ENCODE measurements at regions not wholly inside any gene's neighbourhood (a gene's known extent, or its start where the extent isn't known, plus 50 kb on each side); places are given as distances from the start of the nearest gene placed in this dataset.

GRCh38 chr6:2558861-2559801 lies 191.6 kb downstream of the MYLK4 start:
- H3K9me3 Mint-ChIP-seq, result no peaks in the 10 kb centered on the region
- peaks cover 6 to 7% of the 10 kb centered on the region in 2 donors for H3K4me1 Mint-ChIP-seq (ENCODE audit: low read depth in 2 of 2)
- peaks cover 19 to 38% of the 10 kb centered on the region in 2 donors for H3K27me3 Mint-ChIP-seq
- H3K27ac Mint-ChIP-seq, result no peak overlapping the region
- H3K4me3 Mint-ChIP-seq, result no peak overlapping the region
- no peaks in the 10 kb centered on the region for H3K36me3 Mint-ChIP-seq
- no peak for ATAC-seq
- no peak for DNase-seq (ENCODE audit: low spot score)

GRCh38 chr6:2558098-2558680 lies 192.5 kb downstream of the MYLK4 start:
- DNase-seq (ENCODE audit: low spot score), result no peak
- Mint-ChIP-seq H3K36me3 (no peaks in the 10 kb centered on the region), H3K4me3 (no peak overlapping the region), H3K4me1 (ENCODE audit: low read depth in 2 of 2) (no peaks in the 10 kb centered on the region), H3K9me3 (no peaks in the 10 kb centered on the region), H3K27me3 (peaks cover 18 to 35% of the 10 kb centered on the region in 2 donors), H3K27ac (no peak overlapping the region)
- no peak for ATAC-seq

GRCh38 chr6:2557181-2557720 lies 193.5 kb downstream of the MYLK4 start:
- Mint-ChIP-seq H3K4me3 (no peak overlapping the region), H3K27ac (no peak overlapping the region), H3K4me1 (ENCODE audit: low read depth in 2 of 2) (no peaks in the 10 kb centered on the region), H3K27me3 (peaks cover 18 to 34% of the 10 kb centered on the region in 2 donors), H3K36me3 (no peaks in the 10 kb centered on the region), H3K9me3 (no peaks in the 10 kb centered on the region)
- no peak for DNase-seq (ENCODE audit: low spot score)
- no peak for ATAC-seq

GRCh38 chr6:2556761-2557160 lies 194.0 kb downstream of the MYLK4 start:
- DNase-seq (ENCODE audit: low spot score) (no peak), ATAC-seq (peak in 1 of 2 donors; percentile 44)
- Mint-ChIP-seq H3K27ac (no peak overlapping the region), H3K4me3 (no peak overlapping the region), H3K27me3 (peaks cover 16 to 29% of the 10 kb centered on the region in 2 donors), H3K9me3 (no peaks in the 10 kb centered on the region), H3K4me1 (ENCODE audit: low read depth in 2 of 2) (no peaks in the 10 kb centered on the region), H3K36me3 (no peaks in the 10 kb centered on the region)

- Mint-ChIP-seq H3K9me3 (no peaks in the 10 kb centered on the region), H3K36me3 (no peaks in the 10 kb centered on the region), H3K27ac (no peak overlapping the region), H3K27me3 (peaks cover 15 to 16% of the 10 kb centered on the region in 2 donors), H3K4me3 (no peak overlapping the region), H3K4me1 (ENCODE audit: low read depth in 2 of 2) (no peaks in the 10 kb centered on the region)
- no peak for DNase-seq (ENCODE audit: low spot score)
- no peak for ATAC-seq
These were observed 196.0 kb downstream of the MYLK4 start for GRCh38 chr6:2554651-2555260.

GRCh38 chr6:2552526-2553154 lies 198.1 kb downstream of the MYLK4 start:
- peaks cover 27 to 33% of the 10 kb centered on the region in 2 donors for H3K27me3 Mint-ChIP-seq

GRCh38 chr6:2551705-2552104 lies 199.0 kb downstream of the MYLK4 start:
- Mint-ChIP-seq H3K36me3 (no peaks in the 10 kb centered on the region), H3K4me1 (ENCODE audit: low read depth in 2 of 2) (peaks cover 5 to 6% of the 10 kb centered on the region in 2 donors), H3K27me3 (peaks cover 34 to 40% of the 10 kb centered on the region in 2 donors), H3K9me3 (peaks cover 3% of the 10 kb centered on the region), H3K4me3 (no peak overlapping the region), H3K27ac (no peak overlapping the region)
- ATAC-seq, result no peak
- DNase-seq (ENCODE audit: low spot score), result no peak

More at GRCh38 chr6:2552526-2553154, 198.1 kb downstream of the MYLK4 start:
- Mint-ChIP-seq H3K4me3 (no peak overlapping the region), H3K36me3 (no peaks in the 10 kb centered on the region), H3K4me1 (ENCODE audit: low read depth in 2 of 2) (no peaks in the 10 kb centered on the region), H3K9me3 (peaks cover 3% of the 10 kb centered on the region), H3K27ac (no peak overlapping the region)
- ATAC-seq (no peak), DNase-seq (ENCODE audit: low spot score) (no peak)

GRCh38 chr6:2550247-2550646 lies 200.5 kb downstream of the MYLK4 start:
- Mint-ChIP-seq H3K36me3 (no peaks in the 10 kb centered on the region), H3K27me3 (peaks cover 40 to 47% of the 10 kb centered on the region in 2 donors), H3K27ac (no peak overlapping the region)

GRCh38 chr6:2549834-2550233 lies 200.9 kb downstream of the MYLK4 start:
- DNase-seq (ENCODE audit: low spot score) (no peak), ATAC-seq (no peak)
- peaks cover 3% of the 10 kb centered on the region for H3K9me3 Mint-ChIP-seq
- H3K4me1 Mint-ChIP-seq (ENCODE audit: low read depth in 2 of 2), result peaks cover 5 to 6% of the 10 kb centered on the region in 2 donors
- H3K27ac Mint-ChIP-seq, result no peak overlapping the region
- H3K27me3 Mint-ChIP-seq, result peaks cover 40 to 44% of the 10 kb centered on the region in 2 donors
- H3K4me3 Mint-ChIP-seq, result no peak overlapping the region
- H3K36me3 Mint-ChIP-seq, result no peaks in the 10 kb centered on the region

More at GRCh38 chr6:2550247-2550646, 200.5 kb downstream of the MYLK4 start:
- Mint-ChIP-seq H3K4me3 (no peak overlapping the region), H3K4me1 (ENCODE audit: low read depth in 2 of 2) (peaks cover 5 to 6% of the 10 kb centered on the region in 2 donors), H3K9me3 (peaks cover 3% of the 10 kb centered on the region)
- no peak for ATAC-seq
- DNase-seq (ENCODE audit: low spot score), result no peak

- DNase-seq (ENCODE audit: low spot score) (no peak), ATAC-seq (peak; percentile 31 to 41)
- Mint-ChIP-seq H3K9me3 (peaks cover 3% of the 10 kb centered on the region), H3K27me3 (peaks cover 50% of the 10 kb centered on the region in 2 donors), H3K36me3 (no peaks in the 10 kb centered on the region), H3K4me3 (no peak overlapping the region), H3K4me1 (ENCODE audit: low read depth in 2 of 2) (peaks cover 17 to 21% of the 10 kb centered on the region in 2 donors), H3K27ac (no peak overlapping the region)
These were observed 203.4 kb downstream of the MYLK4 start for GRCh38 chr6:2547355-2547754.

GRCh38 chr6:2546901-2547300 lies 203.8 kb downstream of the MYLK4 start:
- Mint-ChIP-seq H3K27me3 (peaks cover 50% of the 10 kb centered on the region in 2 donors), H3K27ac (no peak overlapping the region), H3K4me3 (no peak overlapping the region), H3K4me1 (ENCODE audit: low read depth in 2 of 2) (peaks cover 21% of the 10 kb centered on the region in 2 donors), H3K36me3 (no peaks in the 10 kb centered on the region), H3K9me3 (peaks cover 3% of the 10 kb centered on the region)
- ATAC-seq, result no peak
- no peak for DNase-seq (ENCODE audit: low spot score)

GRCh38 chr6:2545383-2546038 lies 205.2 kb downstream of the MYLK4 start:
- no peak for ATAC-seq
- peaks cover 21% of the 10 kb centered on the region in 2 donors for H3K4me1 Mint-ChIP-seq (ENCODE audit: low read depth in 2 of 2)

GRCh38 chr6:2543321-2543720 lies 207.4 kb downstream of the MYLK4 start:
- peak in 1 of 2 donors; percentile 7 for ATAC-seq
- peaks cover under 1% of the 10 kb centered on the region for H3K9me3 Mint-ChIP-seq
- H3K27ac Mint-ChIP-seq, result no peak overlapping the region
- peaks cover 52 to 63% of the 10 kb centered on the region in 2 donors for H3K27me3 Mint-ChIP-seq
- DNase-seq (ENCODE audit: low spot score), result no peak
- peaks cover 21% of the 10 kb centered on the region in 2 donors for H3K4me1 Mint-ChIP-seq (ENCODE audit: low read depth in 2 of 2)
- peaks cover 5% of the 10 kb centered on the region for H3K36me3 Mint-ChIP-seq
- H3K4me3 Mint-ChIP-seq, result peak overlapping the region; percentile 15

More at GRCh38 chr6:2545383-2546038, 205.2 kb downstream of the MYLK4 start:
- Mint-ChIP-seq H3K9me3 (peaks cover 3% of the 10 kb centered on the region), H3K27me3 (peaks cover 54 to 59% of the 10 kb centered on the region in 2 donors), H3K4me3 (no peak overlapping the region), H3K36me3 (peaks cover 5% of the 10 kb centered on the region), H3K27ac (no peak overlapping the region)
- DNase-seq (ENCODE audit: low spot score), result no peak

Data from natural killer cell treated with Interleukin-12 subunit alpha and Interleukin-12 subunit beta and Interleukin-15 and Interleukin-18, amount 100 ng/mL, for 72 hours (primary cell).